GM19397 (cell line): ENCODE measurements at regions not wholly inside any gene's neighbourhood (a gene's known extent, or its start where the extent isn't known, plus 50 kb on each side); places are given as distances from the start of the nearest gene placed in this dataset.

Source experiments
- ATAC-seq: cut with Tn5 transposase; IDR thresholded peaks from one replicate; pipeline ENCODE4 v1.9.1; 2021; ENCODE audit warnings: mild to moderate bottlenecking, moderate library complexity; ENCODE audit not compliant: unreplicated experiment

DNA sequence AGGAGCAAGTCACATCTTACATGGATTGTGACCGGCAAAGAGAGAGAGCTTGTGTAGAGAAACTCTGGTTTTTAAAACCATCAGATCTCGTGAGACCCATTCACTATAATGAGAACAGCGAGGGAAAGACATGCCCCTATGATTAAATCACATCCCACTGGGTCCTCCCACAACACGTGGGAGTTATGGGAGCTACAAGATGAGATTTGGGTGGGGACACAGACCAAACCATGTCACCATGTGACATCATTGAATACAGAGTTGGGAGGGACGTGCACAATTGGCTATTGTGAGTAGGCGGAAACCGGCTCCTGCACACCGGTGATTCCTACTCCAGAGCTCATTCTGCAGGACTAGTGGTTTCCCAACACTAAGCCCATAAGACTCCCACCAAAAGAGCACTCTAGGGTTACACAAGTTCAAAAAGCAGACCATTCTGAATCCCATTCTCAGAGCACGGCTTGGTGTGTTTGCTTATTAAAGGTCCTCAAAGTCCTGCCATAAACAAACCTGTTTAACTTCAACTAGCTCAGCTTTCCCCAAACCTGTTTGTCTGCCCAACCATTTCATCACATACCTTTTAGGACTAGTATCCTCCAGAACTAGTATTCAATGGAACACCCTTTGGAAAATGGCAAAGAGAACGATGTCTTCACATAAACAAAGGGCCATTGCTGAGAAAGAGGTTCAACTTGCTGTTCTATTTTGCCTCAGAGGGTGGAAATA, 167.6 kb downstream of the TLE3 start:
- ATAC-seq: no peak

DNA sequence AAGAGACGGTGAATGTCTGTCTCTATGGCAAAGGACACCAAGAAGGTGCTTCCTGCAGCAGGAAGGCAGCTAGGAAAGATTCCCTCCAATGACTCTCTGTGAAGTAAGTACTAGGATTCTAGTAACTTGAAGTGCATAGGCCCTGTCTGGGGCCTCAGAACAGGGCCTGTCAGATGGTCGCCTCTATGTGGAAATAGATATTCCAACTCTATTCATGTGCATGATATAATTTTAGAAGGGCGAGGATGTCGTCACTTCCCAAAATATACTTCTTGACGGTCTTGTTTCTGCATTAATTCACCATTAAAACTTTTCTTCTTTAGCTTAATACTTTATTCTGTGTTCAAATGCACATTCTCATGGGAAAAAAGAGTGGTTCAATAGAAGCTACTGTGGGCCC, 167.0 kb downstream of the TLE3 start:
- no peak for ATAC-seq

GRCh38 chr15:69931156-69931555, 166.6 kb downstream of the TLE3 start:
- no peak for ATAC-seq

GRCh38 chr15:69934607-69935006, 163.1 kb downstream of the TLE3 start:
- no peak for ATAC-seq

GRCh38 chr15:69939513-69940440, 157.9 kb downstream of the TLE3 start:
- no peak for ATAC-seq

- no peak for ATAC-seq
These were observed 157.0 kb downstream of the TLE3 start for GRCh38 chr15:69940441-69941300.

- ATAC-seq: no peak
These were observed 156.5 kb downstream of the TLE3 start for GRCh38 chr15:69941301-69941605.

- ATAC-seq: no peak
These were observed 155.8 kb downstream of the TLE3 start for GRCh38 chr15:69941706-69942495.

DNA sequence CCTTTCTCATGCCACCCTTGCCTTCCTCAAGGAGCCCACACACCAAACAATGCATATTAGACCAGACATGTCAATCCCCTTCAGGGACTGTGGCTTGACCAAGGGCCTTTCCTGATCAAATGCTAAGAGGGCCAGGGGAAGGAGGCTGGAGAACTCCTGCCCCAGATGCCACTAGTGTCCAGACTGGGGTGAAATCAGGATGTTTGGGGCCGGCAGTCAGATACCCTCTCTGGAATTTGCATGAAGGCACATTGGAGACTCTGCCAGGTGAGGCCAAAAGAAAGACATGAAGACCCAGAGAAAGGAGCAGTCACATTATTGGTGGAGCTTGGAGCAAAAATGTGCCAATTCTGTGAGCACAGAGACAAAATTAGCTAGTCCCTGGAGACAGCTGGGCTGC, 154.1 kb downstream of the TLE3 start:
- ATAC-seq: no peak

DNA sequence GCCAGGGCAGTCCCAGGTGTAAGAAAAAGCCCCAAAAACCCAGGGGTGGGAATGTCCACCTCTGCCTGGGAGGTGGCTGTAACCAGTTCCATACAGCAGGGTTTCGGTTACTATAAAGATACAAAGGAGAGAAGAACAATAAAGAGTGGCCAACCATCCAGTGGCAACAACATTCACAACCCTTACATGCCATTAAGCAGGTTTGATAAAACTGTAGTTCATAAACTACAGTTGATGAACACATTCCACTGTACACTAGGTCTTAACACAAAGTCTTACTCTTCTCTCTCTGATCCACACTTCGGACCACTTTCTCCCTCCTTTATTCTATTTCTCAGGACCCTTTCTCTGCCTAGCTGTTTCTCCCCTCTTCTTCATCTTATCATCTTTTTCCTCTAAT, 152.0 kb downstream of the TLE3 start:
- ATAC-seq: no peak

- no peak for ATAC-seq
These were observed 150.8 kb downstream of the TLE3 start for GRCh38 chr15:69946870-69947269.

DNA sequence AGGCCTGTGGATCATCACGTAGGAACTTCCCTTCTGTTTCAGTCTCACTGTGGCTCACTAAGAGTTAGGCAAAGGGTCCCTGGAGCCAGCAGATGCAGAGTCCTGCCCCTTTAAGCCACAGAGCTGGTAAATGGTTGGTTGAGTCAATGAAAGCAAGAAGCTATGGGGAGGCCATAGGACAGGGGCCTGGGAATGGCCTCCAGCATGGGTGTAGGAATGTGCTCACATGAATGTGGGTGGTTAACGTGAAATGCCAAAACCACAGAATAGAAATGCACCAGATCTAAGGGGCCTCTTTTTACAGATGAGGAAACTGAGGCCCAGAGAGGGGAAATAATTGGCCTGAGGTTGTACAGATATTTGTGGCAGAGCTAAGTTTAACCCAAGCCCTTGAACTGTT, 150.3 kb downstream of the TLE3 start:
- ATAC-seq: no peak

- no peak for ATAC-seq
These were observed 148.2 kb downstream of the TLE3 start for GRCh38 chr15:69949485-69949884.

DNA sequence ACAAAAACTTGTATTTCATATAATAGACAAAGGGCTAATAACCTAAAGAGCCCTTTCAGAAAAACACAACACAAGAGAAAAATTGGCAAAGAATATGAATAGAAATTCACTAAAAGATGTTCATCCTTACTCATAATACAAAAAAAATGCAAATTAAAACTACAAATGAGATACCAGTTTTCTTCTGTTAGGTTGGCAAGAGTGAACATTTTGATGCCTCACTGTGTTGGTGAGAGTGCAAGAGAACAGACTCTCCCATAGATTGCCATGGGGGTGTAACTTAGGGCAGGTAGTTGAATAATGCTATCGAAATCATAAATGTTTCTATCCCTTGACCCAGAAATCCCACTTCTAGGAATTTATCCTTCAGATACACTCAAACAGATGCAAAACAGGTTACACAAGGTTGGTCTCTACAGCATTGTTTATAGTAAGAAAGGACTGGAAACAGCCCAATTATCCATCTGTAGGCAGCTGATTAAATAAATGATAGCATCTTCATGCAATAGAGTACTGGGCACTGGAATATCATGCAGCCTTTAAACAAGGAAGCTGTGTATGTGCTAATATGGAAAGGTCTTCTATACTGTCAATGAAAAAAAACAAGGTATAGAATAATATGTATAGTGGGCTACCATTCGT, 146.3 kb downstream of the TLE3 start:
- no peak for ATAC-seq

DNA sequence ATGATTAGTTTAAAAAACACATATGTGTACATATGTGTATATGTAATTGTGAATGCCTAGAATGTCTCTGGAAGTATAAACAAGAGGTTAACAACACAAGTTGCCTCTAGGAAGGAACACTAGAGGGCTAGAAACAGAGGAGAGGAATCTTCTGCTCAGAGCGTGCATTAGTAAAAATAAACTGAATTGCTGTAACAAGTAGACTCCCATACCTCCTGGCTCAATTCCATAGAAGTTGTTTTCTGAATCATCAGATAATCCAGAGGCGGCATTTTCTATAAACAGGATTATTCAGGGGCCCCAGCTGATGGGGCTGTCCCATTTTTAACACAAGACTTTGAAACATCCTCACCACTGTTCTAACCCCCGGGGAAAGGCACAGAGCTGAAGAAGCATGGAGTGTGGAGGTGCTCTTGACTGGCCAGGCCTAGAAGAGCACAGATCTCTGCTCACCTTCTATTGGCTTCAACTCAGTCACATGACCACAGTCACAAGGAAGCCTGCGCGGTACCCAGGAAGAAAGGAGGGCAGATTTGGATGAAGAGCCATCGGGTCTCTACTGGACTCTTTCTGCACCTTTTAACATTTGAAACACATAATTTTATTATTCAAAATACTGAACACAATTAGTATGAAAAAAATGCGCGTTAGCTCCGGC, 145.7 kb downstream of the TLE3 start:
- no peak for ATAC-seq

DNA sequence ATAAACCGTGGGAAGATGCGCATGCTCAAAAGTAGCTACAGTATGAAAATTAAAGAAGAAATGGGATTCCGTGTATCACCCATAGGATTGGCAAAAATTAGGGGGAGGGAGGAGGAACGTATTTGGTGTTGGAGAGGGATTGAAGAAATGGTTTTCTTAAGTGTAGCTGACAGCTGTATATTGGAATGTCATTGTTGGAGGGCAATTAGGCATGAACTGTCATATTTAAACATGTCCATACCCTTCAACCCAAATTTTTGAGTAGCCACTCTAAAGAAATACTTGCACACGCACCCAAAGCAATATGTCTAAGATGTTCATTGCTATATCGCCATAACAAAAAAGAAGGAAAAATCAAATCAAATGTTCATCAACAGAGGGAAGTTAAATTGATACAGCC, 144.7 kb downstream of the TLE3 start:
- no peak for ATAC-seq

DNA sequence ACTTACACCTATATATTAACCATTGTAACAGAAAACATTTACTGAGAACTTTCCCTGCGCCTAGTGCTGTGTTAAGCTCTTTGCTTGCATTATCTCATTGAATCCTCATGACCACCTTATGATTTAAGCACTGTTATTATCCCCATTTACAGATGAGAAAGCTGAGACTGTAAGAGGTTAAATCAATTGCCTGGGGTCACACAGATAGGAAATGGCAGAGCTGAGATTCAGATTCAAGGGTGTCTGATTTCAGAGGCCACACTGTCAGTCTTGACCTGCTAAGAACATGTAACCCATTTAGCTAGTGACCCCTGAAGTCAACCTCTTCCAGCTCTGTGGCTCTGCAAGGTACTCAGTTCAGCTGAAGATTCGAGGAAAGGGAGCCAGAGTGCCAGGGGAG, 143.9 kb downstream of the TLE3 start:
- ATAC-seq: no peak

DNA sequence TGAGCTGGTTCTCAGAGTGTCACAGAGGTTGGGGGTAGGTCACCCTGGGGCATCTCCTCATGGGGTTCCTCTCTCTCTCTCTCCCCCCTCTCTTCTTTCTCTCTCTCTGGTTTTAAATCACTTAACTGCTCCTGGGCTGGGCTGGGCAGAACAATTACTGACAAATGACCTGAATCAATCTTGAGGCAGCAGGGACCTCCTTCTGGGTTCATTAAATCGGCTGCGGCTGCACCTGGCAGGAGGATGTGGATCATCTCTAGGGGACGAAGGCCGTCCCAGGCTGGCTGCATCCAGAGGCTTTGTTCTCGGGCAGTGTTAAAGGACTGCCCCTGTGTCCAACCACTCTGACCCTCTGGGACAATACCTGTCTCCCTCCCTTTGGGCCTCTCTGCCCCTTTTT, 143.1 kb downstream of the TLE3 start:
- ATAC-seq: no peak

GRCh38 chr15:69955240-69955894, 142.3 kb downstream of the TLE3 start:
- no peak for ATAC-seq
